Endothelial cell of umbilical vein (primary cell): ENCODE measurements at regions not wholly inside any gene's neighbourhood (a gene's known extent, or its start where the extent isn't known, plus 50 kb on each side); places are given as distances from the start of the nearest gene placed in this dataset.

Experiments
- BruUV-seq: library from RNA; stranded (reverse); fragments of 400-500 nt; replicated peaks from 2 replicates; lab custom pipeline; 2021; lab: Mats Ljungman, UMichigan
- CTCF ChIA-PET: fragments of 300-600, 350-600 bp; sonication (Branson Sonifier 250); formaldehyde crosslinking; loops from one replicate; lab custom pipeline; 2021; ENCODE audit warnings: antibody characterized with exemption, inconsistent platforms; lab: Charles Lee
- POLR2A ChIA-PET: fragments of 300-600, 350-600 bp; sonication (Branson Sonifier 250); formaldehyde crosslinking; loops from one replicate; lab custom pipeline; 2021; ENCODE audit warnings: antibody characterized with exemption, inconsistent platforms; lab: Charles Lee
- DNase-seq: peaks from one replicate; pipeline ENCODE4 v3.0.0-alpha.2; 2011; ENCODE audit warnings: low read depth, low spot score
- FAIRE-seq: peaks from 2 replicates; lab custom pipeline; 2011; peaks lifted over from hg19 to GRCh38; lab: Jason Lieb, UNC
- H2AFZ ChIP-seq: 2 replicates; pipeline ENCODE4 v1.6.0; 2012; ENCODE audit warnings: low read depth, low read length, control low read depth, inconsistent platforms
- H3K27ac ChIP-seq: 2 replicates; pipeline ENCODE4 v1.5.1; 2011; ENCODE audit warnings: low read depth, mild to moderate bottlenecking, control low read depth, low read length, moderate library complexity; ENCODE audit not compliant: insufficient read depth
- H3K27me3 ChIP-seq, 2 experiments: 2 replicates each; pipeline versions ENCODE4 v1.6.0 to v1.6.1; 2011; ENCODE audit warnings: low read length in 2 of 2, mixed read lengths in 1 of 2; ENCODE audit not compliant: control insufficient read depth in 2 of 2, insufficient read depth in 2 of 2
- H3K36me3 ChIP-seq, 2 experiments: 2 replicates in 1 of 2; 3 replicates in 1 of 2; pipeline ENCODE4 v1.5.1; 2011; ENCODE audit warnings: low read length in 2 of 2, mild to moderate bottlenecking in 1 of 2, moderate library complexity in 1 of 2; ENCODE audit not compliant: control insufficient read depth in 2 of 2, insufficient read depth in 2 of 2; ENCODE audit errors: extremely low read depth in 1 of 2
- H3K4me1 ChIP-seq: 3 replicates; pipeline ENCODE4 v1.5.1; 2011; ENCODE audit warnings: mild to moderate bottlenecking, low read length; ENCODE audit not compliant: control insufficient read depth, insufficient read depth; ENCODE audit errors: extremely low read depth
- H3K4me2 ChIP-seq: 2 replicates; pipeline ENCODE4 v1.6.1; 2011; ENCODE audit warnings: low read length, control low read depth, mixed read lengths; ENCODE audit not compliant: insufficient read depth
- H3K4me3 ChIP-seq, 3 experiments: fragments of 200-600 bp in 1 of 3; sonication (generic), shearing (Covaris generic) in 1 of 3; replicated peaks in 1 of 3; 2 replicates each; pipeline ENCODE4 v1.5.1; 2011 to 2016; ENCODE audit warnings: control low read depth in 3 of 3, low read length in 3 of 3, mild to moderate bottlenecking in 2 of 3, inconsistent platforms in 1 of 3, low read depth in 1 of 3, moderate library complexity in 1 of 3; ENCODE audit not compliant: insufficient read depth in 1 of 3
- H3K79me2 ChIP-seq: 2 replicates; pipeline ENCODE4 v1.6.0; 2012; ENCODE audit warnings: low read length, inconsistent platforms; ENCODE audit not compliant: control insufficient read depth, insufficient read depth
- H3K9ac ChIP-seq: replicated peaks from 2 replicates; pipeline ENCODE3; 2011; ENCODE audit warnings: low read length, control low read depth; ENCODE audit not compliant: insufficient read depth; ENCODE audit errors: extremely low read depth
- H3K9me1 ChIP-seq: replicated peaks from 3 replicates; pipeline ENCODE4 v1.6.0; 2011; ENCODE audit warnings: mild to moderate bottlenecking, low read length; ENCODE audit not compliant: control insufficient read depth, insufficient read depth; ENCODE audit errors: extremely low read depth
- H3K9me3 ChIP-seq: replicated peaks from 2 replicates; pipeline ENCODE4 v1.5.1; 2012; ENCODE audit warnings: low read length, inconsistent platforms; ENCODE audit not compliant: control insufficient read depth, insufficient read depth
- H4K20me1 ChIP-seq: replicated peaks from 2 replicates; pipeline ENCODE3; 2011; ENCODE audit warnings: mild to moderate bottlenecking, low read length; ENCODE audit not compliant: control insufficient read depth, insufficient read depth; ENCODE audit errors: extremely low read depth
- CTCF ChIP-seq, 2 donors: IDR thresholded peaks; 1 replicate in 1 of 2; 2 replicates in 1 of 2; pipeline ENCODE4 v1.5.1; 2011; ENCODE audit warnings: low read length in 2 of 2, mild to moderate bottlenecking in 2 of 2, moderate library complexity in 2 of 2, control low read depth in 1 of 2, inconsistent platforms in 1 of 2, low read depth in 1 of 2; ENCODE audit not compliant: insufficient read depth in 1 of 2; ENCODE audit errors: extremely low read depth in 1 of 2
- EZH2 ChIP-seq: IDR thresholded peaks from 2 replicates; pipeline ENCODE4 v1.6.1; 2012; ENCODE audit warnings: borderline replicate concordance, low read depth, mild to moderate bottlenecking, moderate library complexity, low read length, inconsistent platforms; ENCODE audit not compliant: severe bottlenecking
- FOS ChIP-seq: IDR thresholded peaks from 2 replicates; pipeline ENCODE4 v1.6.1; 2011; ENCODE audit warnings: mild to moderate bottlenecking, low read length, moderate library complexity, borderline replicate concordance; ENCODE audit not compliant: insufficient read depth
- POLR2A ChIP-seq: IDR thresholded peaks from 2 replicates; pipeline ENCODE4 v1.6.1; 2012; ENCODE audit warnings: low read depth, mild to moderate bottlenecking, control low read depth, low read length
- POLR2AphosphoS5 ChIP-seq: IDR thresholded peaks from 2 replicates; pipeline ENCODE4 v1.6.1; 2012; ENCODE audit warnings: low read depth, mild to moderate bottlenecking, control low read depth, low read length, moderate library complexity; ENCODE audit not compliant: insufficient read depth
- dilution Hi-C: fragments of 300-500 bp; cut with MboI; formaldehyde crosslinking; loops from one replicate; pipeline ENCODE4 v1.15.0; 2019; ENCODE audit warnings: low sequenced_read_pairs; ENCODE audit not compliant: extremely low pct_ligation_motif_present
- intact Hi-C: fragments of 100-400 bp; cut with micrococcal nuclease; formaldehyde crosslinking; loops from one replicate; pipeline ENCODE4 v1.10.0; 2022

GRCh38 chr6:106799031-106799894 lies 169.9 kb downstream of the QRSL1 start:
- TF ChIP-seq CTCF (IDR thresholded peaks at IDR 0.05; ENCODE audit: extremely low read depth in 1 of 2, insufficient read depth in 1 of 2, low read depth in 1 of 2, low read length in 2 of 2) (no peak), POLR2AphosphoS5 (no peak), FOS (no peak), POLR2A (no peak), EZH2 (no peak)
- H3K9me3 ChIP-seq: no peaks in the 10 kb centered on the region
- no peak overlapping the region for H3K4me3 ChIP-seq
- no peak overlapping the region for H2AFZ ChIP-seq
- no TSS peak for BruUV-seq
- POLR2A ChIA-PET: no interaction called here
- intact Hi-C loops: no loop called here
- DNase-seq (no peak), FAIRE-seq (no peak)
- no peaks in the 10 kb centered on the region for H3K79me2 ChIP-seq
- CTCF ChIA-PET: no interaction called here
- no peaks in the 10 kb centered on the region for H4K20me1 ChIP-seq
- no peaks in the 10 kb centered on the region for H3K36me3 ChIP-seq
- dilution Hi-C loops: no loop called here
- H3K9me1 ChIP-seq: no peaks in the 10 kb centered on the region
- H3K4me2 ChIP-seq: no peak overlapping the region
- peaks cover 0 to 1% of the 10 kb centered on the region in 2 experiments for H3K27me3 ChIP-seq
- H3K27ac ChIP-seq: no peak overlapping the region
- H3K4me1 ChIP-seq: no peaks in the 10 kb centered on the region
- no peak overlapping the region for H3K9ac ChIP-seq
